Trophoblast cell (in vitro differentiated cells and primary cell): ENCODE measurements at regions not wholly inside any gene's neighbourhood (a gene's known extent, or its start where the extent isn't known, plus 50 kb on each side); places are given as distances from the start of the nearest gene placed in this dataset.

Experiments used
- DNase-seq, 2 donors: peaks; one replicate each; pipeline ENCODE4 v3.0.0-alpha.2; 2016
- H2AFZ ChIP-seq: 2 replicates; pipeline ENCODE4 v1.6.1; 2013; ENCODE audit warnings: low read length, moderate library complexity, mild to moderate bottlenecking; ENCODE audit not compliant: insufficient read depth, poor library complexity
- H2AK5ac ChIP-seq: 2 replicates; pipeline ENCODE4 v1.6.1; 2013; ENCODE audit warnings: mild to moderate bottlenecking, low read length
- H2BK120ac ChIP-seq: 2 replicates; pipeline ENCODE4 v1.6.1; 2013; ENCODE audit warnings: low read length, mild to moderate bottlenecking, moderate library complexity; ENCODE audit not compliant: insufficient read depth, poor library complexity
- H2BK12ac ChIP-seq: 2 replicates; pipeline ENCODE4 v1.6.1; 2013; ENCODE audit warnings: mild to moderate bottlenecking, low read length, moderate library complexity
- H2BK5ac ChIP-seq: 2 replicates; pipeline ENCODE4 v1.6.1; 2013; ENCODE audit warnings: low read length, low read depth, moderate library complexity, mild to moderate bottlenecking; ENCODE audit not compliant: poor library complexity
- H3K14ac ChIP-seq: 2 replicates; pipeline ENCODE4 v1.6.1; 2013; ENCODE audit warnings: mild to moderate bottlenecking, low read length
- H3K18ac ChIP-seq: 2 replicates; pipeline ENCODE4 v1.6.1; 2013; ENCODE audit warnings: mild to moderate bottlenecking, low read length
- H3K23ac ChIP-seq: 2 replicates; pipeline ENCODE4 v1.6.1; 2013; ENCODE audit warnings: low read length
- H3K27ac ChIP-seq: 2 replicates; pipeline ENCODE4 v1.5.1; 2013; ENCODE audit warnings: low read depth, mild to moderate bottlenecking, inconsistent platforms, low read length, moderate library complexity
- H3K27me3 ChIP-seq: 2 replicates; pipeline ENCODE4 v1.6.1; 2013; ENCODE audit warnings: inconsistent platforms, mild to moderate bottlenecking, low read length, moderate library complexity; ENCODE audit not compliant: insufficient read depth
- H3K36me3 ChIP-seq, 2 experiments: 1 replicate in 1 of 2; 2 replicates in 1 of 2; pipeline ENCODE4 v1.6.1; 2013; ENCODE audit warnings: low read length in 2 of 2, mild to moderate bottlenecking in 2 of 2, moderate library complexity in 1 of 2; ENCODE audit not compliant: insufficient read depth in 2 of 2, control insufficient read depth in 1 of 2
- H3K4ac ChIP-seq: 2 replicates; pipeline ENCODE4 v1.6.1; 2013; ENCODE audit warnings: low read depth, mild to moderate bottlenecking, low read length, moderate library complexity
- H3K4me1 ChIP-seq, 2 experiments: 1 replicate in 1 of 2; 2 replicates in 1 of 2; pipeline ENCODE4 v1.6.1; 2013; ENCODE audit warnings: low read length in 2 of 2, mild to moderate bottlenecking in 2 of 2, moderate library complexity in 1 of 2; ENCODE audit not compliant: insufficient read depth in 2 of 2, control insufficient read depth in 1 of 2
- H3K4me2 ChIP-seq: 2 replicates; pipeline ENCODE4 v1.6.1; 2013; ENCODE audit warnings: inconsistent platforms, mild to moderate bottlenecking, low read length, moderate library complexity
- H3K4me3 ChIP-seq: 2 replicates; pipeline ENCODE4 v1.5.1; 2013; ENCODE audit warnings: mild to moderate bottlenecking, low read depth, low read length, inconsistent platforms
- H3K79me1 ChIP-seq: one replicate; pipeline ENCODE4 v1.6.1; 2013; ENCODE audit warnings: low read length
- H3K79me2 ChIP-seq: 2 replicates; pipeline ENCODE4 v1.6.1; 2013; ENCODE audit warnings: low read length, mild to moderate bottlenecking; ENCODE audit not compliant: control insufficient read depth, insufficient read depth, poor library complexity
- H3K9ac ChIP-seq: 2 replicates; pipeline ENCODE4 v1.6.1; 2013; ENCODE audit warnings: mild to moderate bottlenecking, low read length
- H3K9me3 ChIP-seq: 2 replicates; pipeline ENCODE4 v1.6.1; 2013; ENCODE audit warnings: low read depth, mild to moderate bottlenecking, control low read depth, inconsistent platforms, low read length; ENCODE audit not compliant: insufficient read depth
- H4K12ac ChIP-seq: 2 replicates; pipeline ENCODE4 v1.6.1; 2013; ENCODE audit warnings: low read depth, mild to moderate bottlenecking, low read length, moderate library complexity
- H4K8ac ChIP-seq: 2 replicates; pipeline ENCODE4 v1.6.1; 2013; ENCODE audit warnings: low read depth, mild to moderate bottlenecking, low read length, moderate library complexity
- H4K91ac ChIP-seq: one replicate; pipeline ENCODE4 v1.6.1; 2013; ENCODE audit warnings: low read depth, mild to moderate bottlenecking, low read length, moderate library complexity
- WGBS: extraction: QIAGEN DNeasy Blood & Tissue Kit; methylation state at CpG from one replicate; pipeline ENCODE4 v1.1.7; 2013; ENCODE audit warnings: missing lambda C conversion rate; ENCODE audit not compliant: insufficient read length, insufficient coverage; ENCODE audit errors: extremely low coverage; 5-methylcytosine and 5-hydroxymethylcytosine counted together

GRCh38 chr4:77264826-77265225 is 107.8 kb downstream of the CCNG2 start:
- no peak overlapping the region for H3K4me3 ChIP-seq
- no peak overlapping the region for H3K23ac ChIP-seq
- no peak overlapping the region for H3K4me2 ChIP-seq
- no peak overlapping the region for H2AK5ac ChIP-seq
- H3K14ac ChIP-seq, result no peak overlapping the region
- H3K9ac ChIP-seq, result no peak overlapping the region
- H2BK120ac ChIP-seq, result no peak overlapping the region
- no peak overlapping the region for H2AFZ ChIP-seq
- H3K9me3 ChIP-seq, result peaks cover 2% of the 10 kb centered on the region
- H2BK5ac ChIP-seq, result no peak overlapping the region
- no peak overlapping the region for H3K18ac ChIP-seq
- H3K27ac ChIP-seq, result no peak overlapping the region
- no peaks in the 10 kb centered on the region for H3K79me2 ChIP-seq
- no peak overlapping the region for H4K91ac ChIP-seq
- peaks cover 0 to 3% of the 10 kb centered on the region in 2 experiments for H3K4me1 ChIP-seq
- H3K79me1 ChIP-seq, result no peaks in the 10 kb centered on the region
- no CpG with 5 or more reads among the region's 2 CpGs for WGBS
- H4K12ac ChIP-seq, result no peak overlapping the region
- no peak overlapping the region for H3K4ac ChIP-seq
- no peak overlapping the region for H4K8ac ChIP-seq
- H3K36me3 ChIP-seq, result no peaks in the 10 kb centered on the region
- H2BK12ac ChIP-seq, result no peak overlapping the region
- H3K27me3 ChIP-seq, result no peaks in the 10 kb centered on the region
- DNase-seq, result peak; percentile 30 to 70

GRCh38 chr4:77268108-77268507 is 111.1 kb downstream of the CCNG2 start:
- no peak for DNase-seq
- no peak overlapping the region for H4K12ac ChIP-seq
- H3K4me3 ChIP-seq, result no peak overlapping the region
- H3K4ac ChIP-seq, result no peak overlapping the region
- WGBS, result no CpG with 5 or more reads among the region's 2 CpGs
- no peak overlapping the region for H2BK5ac ChIP-seq
- H4K91ac ChIP-seq, result no peak overlapping the region
- no peak overlapping the region for H2BK12ac ChIP-seq
- H3K4me1 ChIP-seq, result peaks cover 0 to 3% of the 10 kb centered on the region in 2 experiments
- no peak overlapping the region for H2AFZ ChIP-seq
- H2AK5ac ChIP-seq, result no peak overlapping the region
- H3K79me1 ChIP-seq, result no peaks in the 10 kb centered on the region
- H3K27me3 ChIP-seq, result no peaks in the 10 kb centered on the region
- H4K8ac ChIP-seq, result no peak overlapping the region
- H3K9ac ChIP-seq, result no peak overlapping the region
- H3K14ac ChIP-seq, result no peak overlapping the region
- H2BK120ac ChIP-seq, result no peak overlapping the region
- no peak overlapping the region for H3K27ac ChIP-seq
- H3K36me3 ChIP-seq, result no peaks in the 10 kb centered on the region
- H3K79me2 ChIP-seq, result no peaks in the 10 kb centered on the region
- H3K18ac ChIP-seq, result no peak overlapping the region
- H3K9me3 ChIP-seq, result peaks cover 2% of the 10 kb centered on the region
- no peak overlapping the region for H3K4me2 ChIP-seq
- no peak overlapping the region for H3K23ac ChIP-seq

- no peaks in the 10 kb centered on the region for H3K79me1 ChIP-seq
- no peak overlapping the region for H4K91ac ChIP-seq
- H3K4me2 ChIP-seq, result no peak overlapping the region
- H3K4ac ChIP-seq, result no peak overlapping the region
- no peak overlapping the region for H2BK120ac ChIP-seq
- no peak overlapping the region for H4K8ac ChIP-seq
- H2AK5ac ChIP-seq, result no peak overlapping the region
- H3K18ac ChIP-seq, result no peak overlapping the region
- no CpG with 5 or more reads among the region's 1 CpG for WGBS
- no peak overlapping the region for H2BK12ac ChIP-seq
- DNase-seq, result peak; percentile 89 to 97
- peaks cover 0 to 3% of the 10 kb centered on the region in 2 experiments for H3K4me1 ChIP-seq
- H2BK5ac ChIP-seq, result no peak overlapping the region
- no peak overlapping the region for H3K23ac ChIP-seq
- H2AFZ ChIP-seq, result no peak overlapping the region
- H3K27ac ChIP-seq, result no peak overlapping the region
- H4K12ac ChIP-seq, result no peak overlapping the region
- no peak overlapping the region for H3K9ac ChIP-seq
- H3K36me3 ChIP-seq, result no peaks in the 10 kb centered on the region
- no peak overlapping the region for H3K4me3 ChIP-seq
- H3K14ac ChIP-seq, result no peak overlapping the region
- no peaks in the 10 kb centered on the region for H3K27me3 ChIP-seq
- H3K79me2 ChIP-seq, result no peaks in the 10 kb centered on the region
- no peaks in the 10 kb centered on the region for H3K9me3 ChIP-seq
Observed at GRCh38 chr4:77269505-77269904, 112.5 kb downstream of the CCNG2 start.

GRCh38 chr4:77273412-77273811 is 116.4 kb downstream of the CCNG2 start:
- no CpG with 5 or more reads among the region's 2 CpGs for WGBS
- Histone ChIP-seq H3K14ac (no peak overlapping the region), H3K18ac (no peak overlapping the region), H4K91ac (no peak overlapping the region), H2AFZ (no peak overlapping the region), H3K27ac (no peak overlapping the region), H3K79me2 (no peaks in the 10 kb centered on the region), H3K23ac (no peak overlapping the region), H3K9me3 (peaks cover 2% of the 10 kb centered on the region), H3K79me1 (no peaks in the 10 kb centered on the region), H3K4me2 (no peak overlapping the region), H3K4me3 (no peak overlapping the region), H3K36me3 (no peaks in the 10 kb centered on the region), H4K8ac (no peak overlapping the region), H3K9ac (no peak overlapping the region), H2BK5ac (no peak overlapping the region), H2BK120ac (no peak overlapping the region), H2BK12ac (no peak overlapping the region), H3K4ac (no peak overlapping the region), H2AK5ac (no peak overlapping the region), H3K27me3 (no peaks in the 10 kb centered on the region), H4K12ac (no peak overlapping the region), H3K4me1 (peaks cover 0 to 3% of the 10 kb centered on the region in 2 experiments)
- no peak for DNase-seq
